H1 (cell line): ENCODE measurements at regions not wholly inside any gene's neighbourhood (a gene's known extent, or its start where the extent isn't known, plus 50 kb on each side); places are given as distances from the start of the nearest gene placed in this dataset.

ENCODE experiments used
- CTCF ChIA-PET: fragments of 300-600 bp; sonication (Branson Sonifier 250); formaldehyde crosslinking; loops from one replicate; lab custom pipeline; 2021; ENCODE audit not compliant: partially characterized antibody; lab: Charles Lee
- POLR2A ChIA-PET: fragments of 300-600 bp; sonication (Branson Sonifier 250); formaldehyde crosslinking; loops from one replicate; lab custom pipeline; 2021; ENCODE audit warnings: inconsistent platforms; ENCODE audit not compliant: partially characterized antibody; lab: Charles Lee
- DNase-seq, 2 experiments: peaks; one replicate each; pipeline versions ENCODE4 v3.0.0 to v3.0.0-alpha.2; 2010 to 2022; ENCODE audit warnings: low spot score in 2 of 2, low read depth in 1 of 2, mixed read lengths in 1 of 2
- FAIRE-seq: peaks from 2 replicates; lab custom pipeline; 2011; peaks lifted over from hg19 to GRCh38; lab: Jason Lieb, UNC
- H2AFZ ChIP-seq: 2 replicates; pipeline ENCODE4 v1.8.1; 2012; ENCODE audit warnings: low read length, inconsistent platforms
- H2AK5ac ChIP-seq: 2 replicates; pipeline ENCODE4 v1.6.1; 2013; ENCODE audit warnings: low read depth, low read length
- H2BK120ac ChIP-seq: replicated peaks from 2 replicates; pipeline ENCODE3; 2013; ENCODE audit warnings: low read depth, low read length, inconsistent platforms
- H2BK12ac ChIP-seq: 2 replicates; pipeline ENCODE4 v1.6.1; 2013; ENCODE audit warnings: low read depth, low read length
- H2BK15ac ChIP-seq: 2 replicates; pipeline ENCODE4 v1.6.1; 2013; ENCODE audit warnings: low read length
- H2BK20ac ChIP-seq: 2 replicates; pipeline ENCODE4 v1.6.1; 2013; ENCODE audit warnings: low read length
- H2BK5ac ChIP-seq: 2 replicates; pipeline ENCODE4 v1.6.1; 2013; ENCODE audit warnings: low read depth, low read length
- H3K14ac ChIP-seq: 2 replicates; pipeline ENCODE4 v1.6.1; 2013; ENCODE audit warnings: inconsistent platforms; ENCODE audit not compliant: insufficient read length
- H3K18ac ChIP-seq: 2 replicates; pipeline ENCODE4 v1.6.1; 2013; ENCODE audit warnings: low read length; ENCODE audit errors: extremely low read depth
- H3K23ac ChIP-seq: 2 replicates; pipeline ENCODE4 v1.6.1; 2013; ENCODE audit warnings: inconsistent platforms; ENCODE audit not compliant: insufficient read length
- H3K23me2 ChIP-seq: 2 replicates; pipeline ENCODE4 v1.6.1; 2013; ENCODE audit warnings: low read depth, low read length
- H3K27ac ChIP-seq: 2 replicates; pipeline ENCODE4 v1.6.1; 2011; ENCODE audit warnings: low read depth, low read length, inconsistent platforms
- H3K27me3 ChIP-seq, 4 experiments: replicated peaks in 1 of 4; 1 replicate in 1 of 4; 2 replicates in 3 of 4; pipeline versions ENCODE4 v1.6.1 to v1.8.1; 2011 to 2013; ENCODE audit warnings: low read length in 3 of 4, mild to moderate bottlenecking in 3 of 4, inconsistent platforms in 2 of 4, mixed read lengths in 2 of 4, moderate library complexity in 1 of 4; ENCODE audit not compliant: control insufficient read depth in 3 of 4, insufficient read depth in 3 of 4; ENCODE audit errors: extremely low read depth in 1 of 4
- H3K36me3 ChIP-seq, 4 experiments: 2 replicates each; pipeline versions ENCODE4 v1.6.1 to v1.8.1; 2011 to 2013; ENCODE audit warnings: mild to moderate bottlenecking in 4 of 4, low read length in 3 of 4, moderate library complexity in 2 of 4, control low read depth in 1 of 4, inconsistent platforms in 1 of 4; ENCODE audit not compliant: insufficient read depth in 4 of 4, control insufficient read depth in 2 of 4
- H3K4ac ChIP-seq: replicated peaks from 2 replicates; pipeline ENCODE3; 2013; ENCODE audit warnings: low read length, low read depth, mixed read lengths, inconsistent platforms; ENCODE audit not compliant: insufficient read length
- H3K4me1 ChIP-seq, 4 experiments: replicated peaks in 1 of 4; 1 replicate in 1 of 4; 2 replicates in 3 of 4; pipeline versions ENCODE4 v1.6.1 to v1.8.1; 2011 to 2013; ENCODE audit warnings: low read length in 3 of 4, inconsistent platforms in 2 of 4, mixed read lengths in 1 of 4; ENCODE audit not compliant: insufficient read depth in 4 of 4, control insufficient read depth in 3 of 4
- H3K4me2 ChIP-seq, 2 experiments: 2 replicates each; pipeline versions ENCODE4 v1.6.1 to v1.8.1; 2011 to 2013; ENCODE audit warnings: low read depth in 2 of 2, low read length in 2 of 2, control low read depth in 1 of 2, inconsistent platforms in 1 of 2, mild to moderate bottlenecking in 1 of 2; ENCODE audit not compliant: insufficient read depth in 1 of 2
- H3K4me3 ChIP-seq, 4 experiments: fragments of 200-600, 300-600 bp in 1 of 4; sonication (generic), shearing (Covaris generic), sonication (Bioruptor Twin) in 1 of 4; 2 replicates each; pipeline versions ENCODE4 v1.5.1 to v1.8.1; 2011 to 2016; ENCODE audit warnings: low read length in 4 of 4, low read depth in 3 of 4, control low read depth in 2 of 4, inconsistent platforms in 2 of 4, mild to moderate bottlenecking in 2 of 4, mixed read lengths in 1 of 4, moderate library complexity in 1 of 4; ENCODE audit not compliant: insufficient read depth in 2 of 4; ENCODE audit errors: extremely low read depth in 1 of 4
- H3K56ac ChIP-seq: replicated peaks from 2 replicates; pipeline ENCODE3; 2013; ENCODE audit warnings: low read depth, mild to moderate bottlenecking, mixed read lengths, low read length, inconsistent platforms; ENCODE audit not compliant: insufficient read length
- H3K79me1 ChIP-seq: 2 replicates; pipeline ENCODE4 v1.6.1; 2013; ENCODE audit warnings: low read depth, low read length, control low read depth
- H3K79me2 ChIP-seq, 2 experiments: 2 replicates each; pipeline versions ENCODE4 v1.6.1 to v1.8.1; 2012 to 2013; ENCODE audit warnings: low read length in 2 of 2, mild to moderate bottlenecking in 2 of 2, inconsistent platforms in 1 of 2; ENCODE audit not compliant: insufficient read depth in 2 of 2, control insufficient read depth in 1 of 2
- H3K9ac ChIP-seq, 4 experiments: replicated peaks in 1 of 4; 1 replicate in 1 of 4; 2 replicates in 3 of 4; pipeline versions ENCODE4 v1.6.1 to v1.8.1; 2011 to 2013; ENCODE audit warnings: low read depth in 3 of 4, low read length in 3 of 4, control low read depth in 2 of 4, mild to moderate bottlenecking in 2 of 4, moderate library complexity in 2 of 4, inconsistent platforms in 1 of 4; ENCODE audit errors: extremely low read depth in 1 of 4
- H3K9me3 ChIP-seq, 2 experiments: 2 replicates each; pipeline versions ENCODE4 v1.6.1 to v1.8.1; 2012 to 2013; ENCODE audit warnings: mild to moderate bottlenecking in 2 of 2, moderate library complexity in 2 of 2, control low read depth in 1 of 2, inconsistent platforms in 1 of 2, low read depth in 1 of 2, low read length in 1 of 2, mixed read lengths in 1 of 2; ENCODE audit not compliant: insufficient read depth in 2 of 2
- H4K20me1 ChIP-seq, 2 experiments: replicated peaks in 1 of 2; 2 replicates each; pipeline versions ENCODE3 to v1.8.1; 2011 to 2013; ENCODE audit warnings: inconsistent platforms in 2 of 2, low read length in 2 of 2, mild to moderate bottlenecking in 1 of 2; ENCODE audit not compliant: insufficient read depth in 2 of 2, control insufficient read depth in 1 of 2
- H4K5ac ChIP-seq: 2 replicates; pipeline ENCODE4 v1.6.1; 2013; ENCODE audit warnings: low read length, low read depth, mixed read lengths, inconsistent platforms; ENCODE audit not compliant: insufficient read length
- H4K8ac ChIP-seq: 2 replicates; pipeline ENCODE4 v1.8.0; 2013; ENCODE audit warnings: mild to moderate bottlenecking, moderate library complexity, low read length, inconsistent platforms; ENCODE audit not compliant: insufficient read depth; ENCODE audit errors: extremely low read depth
- H4K91ac ChIP-seq: replicated peaks from 2 replicates; pipeline ENCODE3; 2013; ENCODE audit warnings: low read length, mixed read lengths, inconsistent platforms; ENCODE audit not compliant: insufficient read length
- BACH1 ChIP-seq: IDR thresholded peaks from 2 replicates; pipeline ENCODE4 v1.6.1; 2012; ENCODE audit warnings: low read length, improper control_type of control experiment
- BRCA1 ChIP-seq: IDR thresholded peaks from 2 replicates; pipeline ENCODE4 v1.6.1; 2012; ENCODE audit warnings: low read depth, low read length, improper control_type of control experiment
- JUN ChIP-seq: IDR thresholded peaks from 2 replicates; pipeline ENCODE4 v1.6.1; 2011; ENCODE audit warnings: low read depth, mild to moderate bottlenecking, improper control_type of control experiment, low read length
- KDM1A ChIP-seq: fragments of 200-600, 300-600 bp; sonication (generic); IDR thresholded peaks from 2 replicates; pipeline ENCODE4 v1.7.1; 2016; ENCODE audit warnings: mild to moderate bottlenecking, low read length, borderline replicate concordance
- MAFK ChIP-seq: IDR thresholded peaks from 2 replicates; pipeline ENCODE4 v1.6.1; 2012; ENCODE audit warnings: low read depth, mild to moderate bottlenecking, improper control_type of control experiment, low read length
- SIN3A ChIP-seq, 2 experiments: IDR thresholded peaks in 1 of 2; conservative IDR thresholded peaks in 1 of 2; 2 replicates each; pipeline ENCODE4 v1.6.1; 2011 to 2012; ENCODE audit warnings: low read length in 2 of 2, improper control_type of control experiment in 1 of 2, low read depth in 1 of 2, mild to moderate bottlenecking in 1 of 2
- TEAD4 ChIP-seq: IDR thresholded peaks from 2 replicates; pipeline ENCODE4 v1.6.1; 2012; ENCODE audit warnings: low read depth, low read length, inconsistent platforms, mixed read lengths
- WGBS, 2 experiments: shearing (Covaris generic) in 1 of 2; methylation state at CpG; one replicate each; pipeline versions ENCODE4 v1.1.6 to v1.1.7; 2013 to 2015; ENCODE audit warnings: low lambda C conversion rate in 2 of 2, mixed read lengths in 2 of 2, inconsistent platforms in 1 of 2, low coverage in 1 of 2, missing lambda C conversion rate in 1 of 2; ENCODE audit not compliant: insufficient replicate concordance in 2 of 2, insufficient coverage in 1 of 2, insufficient read length in 1 of 2; ENCODE audit errors: extremely low coverage in 1 of 2, missing lambda C conversion rate in 1 of 2; 5-methylcytosine and 5-hydroxymethylcytosine counted together

- Histone ChIP-seq H3K14ac (no peak overlapping the region), H2AK5ac (no peak overlapping the region), H3K79me1 (no peaks in the 10 kb centered on the region), H3K4me3 (no peak overlapping the region), H2BK15ac (no peak overlapping the region), H3K79me2 (no peaks in the 10 kb centered on the region), H2AFZ (no peak overlapping the region), H3K4ac (no peak overlapping the region), H3K56ac (no peak overlapping the region), H3K9ac (no peak overlapping the region), H4K5ac (no peak overlapping the region), H3K4me1 (no peaks in the 10 kb centered on the region), H2BK120ac (no peak overlapping the region), H4K8ac (no peak overlapping the region), H3K18ac (no peak overlapping the region), H3K9me3 (no peaks in the 10 kb centered on the region), H2BK20ac (no peak overlapping the region), H4K91ac (no peak overlapping the region), H4K20me1 (no peaks in the 10 kb centered on the region), H3K23ac (no peak overlapping the region), H2BK5ac (no peak overlapping the region), H3K27ac (no peak overlapping the region), H2BK12ac (no peak overlapping the region), H3K36me3 (no peaks in the 10 kb centered on the region), H3K4me2 (no peak overlapping the region), H3K23me2 (no peaks in the 10 kb centered on the region), H3K27me3 (no peaks in the 10 kb centered on the region)
- POLR2A ChIA-PET: no interaction called here
- DNase-seq: no peak
- no peak for FAIRE-seq
- WGBS, 2 experiments: 100% methylated on average over 2 of the region's 2 CpGs; no CpG with 5 or more reads in 1 of the 2 experiments
- CTCF ChIA-PET: interaction anchor here (0.6 kb wide), 1 partner anchor 32 kb away, joined by 3 read pairs; no protein-coding TSS in a partner anchor
- no peak for TF ChIP-seq BACH1
- no peak for TF ChIP-seq TEAD4
- no peak for TF ChIP-seq MAFK
- TF ChIP-seq BRCA1: no peak
- TF ChIP-seq SIN3A (conservative IDR thresholded peaks at IDR 0.05 in 1 of 2, IDR thresholded peaks at IDR 0.05 in 1 of 2; ENCODE audit: low read depth in 1 of 2, low read length in 2 of 2): no peak
- no peak for TF ChIP-seq JUN
- TF ChIP-seq KDM1A: no peak
Observed at GRCh38 chr6:8739454-8739853, 304.1 kb upstream of the SLC35B3 start.
